GM23338 (cell line): ENCODE measurements at regions not wholly inside any gene's neighbourhood (a gene's known extent, or its start where the extent isn't known, plus 50 kb on each side); places are given as distances from the start of the nearest gene placed in this dataset.

Experiments used
- ATAC-seq: fragments of 200-7000 bp; cut with Tn5 transposase; 3 replicates; pipeline ENCODE4 v1.9.1; 2020
- DNase-seq: peaks from one replicate; pipeline ENCODE4 v3.0.0-alpha.2; 2015; ENCODE audit warnings: low spot score
- H2AFZ ChIP-seq: fragments of 200-600 bp; sonication (generic); 2 replicates; pipeline ENCODE4 v1.8.0; 2016; ENCODE audit warnings: antibody characterized with exemption, mild to moderate bottlenecking, moderate library complexity
- H3F3A ChIP-seq: fragments of 200-600 bp; sonication (generic); replicated peaks from 2 replicates; pipeline ENCODE4 v1.8.0; 2017; ENCODE audit warnings: antibody characterized with exemption, mixed run types, low read depth
- H3K27ac ChIP-seq: fragments of 200-600 bp; sonication (generic); 2 replicates; pipeline ENCODE4 v1.6.1; 2016; ENCODE audit warnings: low read depth
- H3K27me3 ChIP-seq: fragments of 200-600 bp; sonication (generic); 2 replicates; pipeline ENCODE4 v1.8.0; 2016; ENCODE audit warnings: mild to moderate bottlenecking, mixed run types, moderate library complexity; ENCODE audit not compliant: insufficient read depth
- H3K36me3 ChIP-seq: fragments of 200-600 bp; sonication (generic); 2 replicates; pipeline ENCODE4 v1.8.0; 2016; ENCODE audit warnings: mild to moderate bottlenecking; ENCODE audit not compliant: insufficient read depth
- H3K4me1 ChIP-seq: fragments of 200-600 bp; sonication (generic); 2 replicates; pipeline ENCODE4 v1.8.0; 2016; ENCODE audit warnings: mild to moderate bottlenecking, moderate library complexity; ENCODE audit not compliant: insufficient read depth
- H3K4me2 ChIP-seq: fragments of 200-600 bp; sonication (generic); 2 replicates; pipeline ENCODE4 v1.7.1; 2017; ENCODE audit warnings: mixed run types
- H3K4me3 ChIP-seq: fragments of 200-600 bp; sonication (generic); 2 replicates; pipeline ENCODE4 v1.6.1; 2016; ENCODE audit warnings: mixed run types
- H3K79me2 ChIP-seq: fragments of 200-600 bp; sonication (generic); replicated peaks from 2 replicates; pipeline ENCODE4 v1.8.0; 2017; ENCODE audit warnings: mild to moderate bottlenecking; ENCODE audit not compliant: insufficient read depth
- H3K9me2 ChIP-seq: fragments of 200-600 bp; sonication (generic); 2 replicates; pipeline ENCODE4 v1.8.0; 2017; ENCODE audit not compliant: insufficient read depth
- H4K20me1 ChIP-seq: fragments of 200-600 bp; sonication (generic); replicated peaks from 2 replicates; pipeline ENCODE4 v1.8.0; 2017; ENCODE audit warnings: mild to moderate bottlenecking; ENCODE audit not compliant: insufficient read depth
- H3K27ac Mint-ChIP-seq: 2 replicates; pipeline ENCODE4 v1.8.0; 2020; ENCODE audit warnings: inconsistent platforms, mild to moderate bottlenecking, moderate library complexity, mixed read lengths
- H3K27me3 Mint-ChIP-seq: 3 replicates; pipeline ENCODE4 v1.8.0; 2022; ENCODE audit warnings: low read depth, mild to moderate bottlenecking, moderate library complexity, mixed read lengths, inconsistent platforms; ENCODE audit not compliant: insufficient read depth, poor library complexity
- H3K36me3 Mint-ChIP-seq: 3 replicates; pipeline ENCODE4 v1.8.0; 2021; ENCODE audit warnings: low read depth, mild to moderate bottlenecking, inconsistent platforms, moderate library complexity, mixed read lengths
- H3K4me1 Mint-ChIP-seq: 3 replicates; pipeline ENCODE4 v1.8.0; 2020; ENCODE audit warnings: mild to moderate bottlenecking, inconsistent platforms, mixed read lengths
- H3K4me3 Mint-ChIP-seq: 3 replicates; pipeline ENCODE4 v1.8.0; 2021; ENCODE audit warnings: moderate library complexity, mild to moderate bottlenecking, inconsistent platforms, mixed read lengths
- H3K9me3 Mint-ChIP-seq: 3 replicates; pipeline ENCODE4 v1.8.0; 2020; ENCODE audit warnings: moderate library complexity, mild to moderate bottlenecking, inconsistent platforms, mixed read lengths
- CREB1 ChIP-seq: fragments of 250-450 bp; sonication (Bioruptor Pico); IDR thresholded peaks from 2 replicates; pipeline ENCODE4 v1.5.0; 2020; ENCODE audit warnings: low read depth, mild to moderate bottlenecking, moderate library complexity
- EZH2 ChIP-seq: fragments of 200-600 bp; sonication (generic); IDR thresholded peaks from one replicate; pipeline ENCODE4 v1.8.0; 2017; ENCODE audit warnings: antibody characterized with exemption, mild to moderate bottlenecking, low read depth; ENCODE audit not compliant: unreplicated experiment
- JUNB ChIP-seq: IDR thresholded peaks from one replicate; pipeline ENCODE4 v1.6.1; 2016; ENCODE audit warnings: antibody characterized with exemption; ENCODE audit not compliant: unreplicated experiment
- NANOG ChIP-seq: IDR thresholded peaks from 2 replicates; pipeline ENCODE4 v1.6.1; 2016; ENCODE audit warnings: antibody characterized with exemption, borderline replicate concordance
- POLR2AphosphoS5 ChIP-seq: IDR thresholded peaks from 2 replicates; pipeline ENCODE4 v1.6.1; 2016; ENCODE audit warnings: antibody characterized with exemption, low read depth
- REST ChIP-seq: IDR thresholded peaks from one replicate; pipeline ENCODE4 v1.6.1; 2018; ENCODE audit warnings: antibody characterized with exemption; ENCODE audit not compliant: unreplicated experiment
- ZNF114 ChIP-seq: fragments of 250-450 bp; sonication (Bioruptor Pico); IDR thresholded peaks from 2 replicates; pipeline ENCODE4 v1.5.0; 2020; ENCODE audit warnings: mild to moderate bottlenecking, moderate library complexity
- ZNF462 ChIP-seq: fragments of 250-450 bp; sonication (Bioruptor Pico); IDR thresholded peaks from 2 replicates; pipeline ENCODE4 v1.5.0; 2020; ENCODE audit warnings: mild to moderate bottlenecking, moderate library complexity

- TF ChIP-seq REST: no peak
- no peak for TF ChIP-seq EZH2
Measured at GRCh38 chr6:164928728-164929407, 380.5 kb downstream of the C6orf118 start (continued).

- H3K9me3 Mint-ChIP-seq: peaks cover 13% of the 10 kb centered on the region
- H3K4me2 ChIP-seq: no peak overlapping the region
- peaks cover 11% of the 10 kb centered on the region for H3K36me3 Mint-ChIP-seq
- no peak overlapping the region for H3K27ac ChIP-seq
- no peaks in the 10 kb centered on the region for H3K36me3 ChIP-seq
- H3K4me1 ChIP-seq: no peaks in the 10 kb centered on the region
- H3K4me3 ChIP-seq: no peak overlapping the region
- DNase-seq: no peak
- no peak overlapping the region for H3K27ac Mint-ChIP-seq
- no peaks in the 10 kb centered on the region for H3F3A ChIP-seq
- peak; percentile 26; the same call in 2 of the 3 replicates for ATAC-seq
- peak overlapping the region; percentile 19; the same call in 1 of the 2 replicates for H2AFZ ChIP-seq
- H3K4me1 Mint-ChIP-seq: no peaks in the 10 kb centered on the region
- no peaks in the 10 kb centered on the region for H3K27me3 Mint-ChIP-seq
- H3K79me2 ChIP-seq: no peaks in the 10 kb centered on the region
- no peaks in the 10 kb centered on the region for H4K20me1 ChIP-seq
- no peaks in the 10 kb centered on the region for H3K9me2 ChIP-seq
- H3K27me3 ChIP-seq: no peaks in the 10 kb centered on the region
- H3K4me3 Mint-ChIP-seq: no peak overlapping the region
- TF ChIP-seq POLR2AphosphoS5: no peak
- no peak for TF ChIP-seq NANOG
- no peak for TF ChIP-seq JUNB
- no peak for TF ChIP-seq CREB1 (CRISPR knock-in tag)
- no peak for TF ChIP-seq EZH2
- TF ChIP-seq ZNF114 (CRISPR knock-in tag): no peak
- TF ChIP-seq ZNF462 (CRISPR knock-in tag): no peak
- TF ChIP-seq REST: no peak
Measured at GRCh38 chr6:164928057-164928727, 381.2 kb downstream of the C6orf118 start.
